Peyer's patch (tissue), 4 donors: ENCODE measurements at regions not wholly inside any gene's neighbourhood (a gene's known extent, or its start where the extent isn't known, plus 50 kb on each side); places are given as distances from the start of the nearest gene placed in this dataset.
"Not testable (repeated sequence)": the region's sequence is repeated elsewhere in the genome, so short reads cannot be mapped to it uniquely, and the experiment has no call there.

Source experiments
- DNase-seq, 3 donors: peaks; one replicate each; pipeline ENCODE4 v3.0.0-alpha.2; 2017 to 2019
- H3K27ac ChIP-seq, 4 donors: fragments of 200-600 bp; sonication (generic); one replicate each; pipeline ENCODE4 v1.5.1; 2016 to 2019
- H3K27me3 ChIP-seq, 2 donors: fragments of 200-600 bp; sonication (generic); one replicate each; pipeline ENCODE4 v1.5.1; 2019
- H3K36me3 ChIP-seq, 3 donors: fragments of 200-600 bp; sonication (generic); one replicate each; pipeline ENCODE4 v1.5.1; 2016 to 2019
- H3K4me1 ChIP-seq, 4 donors: fragments of 200-600 bp; sonication (generic); one replicate each; pipeline ENCODE4 v1.5.1; 2016 to 2019
- H3K4me3 ChIP-seq, 4 donors: fragments of 200-600 bp; sonication (generic); 1 replicate in 3 of 4; 2 replicates in 1 of 4; pipeline ENCODE4 v1.5.1; 2016 to 2019; ENCODE audit warnings: mild to moderate bottlenecking in 1 of 4
- H3K9me3 ChIP-seq, 4 donors: fragments of 200-600 bp; sonication (generic); one replicate each; pipeline ENCODE4 v1.5.1; 2016 to 2019; ENCODE audit warnings: mild to moderate bottlenecking in 1 of 4
- CTCF ChIP-seq, 6 experiments: fragments of 450-650 bp in 4 of 6; fragments of 200-600 bp in 2 of 6; sonication (generic) in 1 of 6; IDR thresholded peaks; one replicate each; pipeline ENCODE4 v1.5.1; 2017 to 2019; ENCODE audit warnings: antibody characterized with exemption in 6 of 6, mild to moderate bottlenecking in 3 of 6, moderate library complexity in 1 of 6
- POLR2A ChIP-seq, 2 donors: fragments of 450-650 bp; IDR thresholded peaks; one replicate each; pipeline ENCODE4 v1.5.1; 2017; ENCODE audit warnings: antibody characterized with exemption in 2 of 2, mild to moderate bottlenecking in 2 of 2, moderate library complexity in 2 of 2

GRCh38 chr2:7379799-7380198 is 462.6 kb downstream of the RNF144A start:
- no peak for DNase-seq
- Histone ChIP-seq H3K4me1 (no peaks in the 10 kb centered on the region), H3K27me3 (no peaks in the 10 kb centered on the region), H3K4me3 (no peak overlapping the region), H3K9me3 (no peaks in the 10 kb centered on the region), H3K36me3 (no peaks in the 10 kb centered on the region), H3K27ac (no peak overlapping the region)
- no peak for TF ChIP-seq CTCF (IDR thresholded peaks at IDR 0.05)
- no peak for TF ChIP-seq POLR2A (IDR thresholded peaks at IDR 0.05)

- TF ChIP-seq CTCF (IDR thresholded peaks at IDR 0.05): no peak
- no peak for TF ChIP-seq POLR2A (IDR thresholded peaks at IDR 0.05)
Measured at GRCh38 chr2:7384773-7385349, 467.6 kb downstream of the RNF144A start.

GRCh38 chr2:7390311-7390710 is 473.1 kb downstream of the RNF144A start:
- not testable (repeated sequence) for H3K4me1 ChIP-seq, DNase-seq

More at GRCh38 chr2:7384773-7385349, 467.6 kb downstream of the RNF144A start:
- no peak for DNase-seq
- H3K36me3 ChIP-seq: no peaks in the 10 kb centered on the region
- no peak overlapping the region for H3K4me3 ChIP-seq
- no peaks in the 10 kb centered on the region for H3K4me1 ChIP-seq
- H3K27me3 ChIP-seq: no peaks in the 10 kb centered on the region
- no peak overlapping the region for H3K27ac ChIP-seq
- no peaks in the 10 kb centered on the region for H3K9me3 ChIP-seq

GRCh38 chr2:7392076-7392787 is 475.0 kb downstream of the RNF144A start:
- H3K4me3 ChIP-seq: no peak overlapping the region
- TF ChIP-seq POLR2A (IDR thresholded peaks at IDR 0.05): no peak
- H3K4me1 ChIP-seq: no peaks in the 10 kb centered on the region

More at GRCh38 chr2:7390311-7390710, 473.1 kb downstream of the RNF144A start:
- H3K27me3 ChIP-seq, H3K36me3 ChIP-seq, H3K4me3 ChIP-seq, H3K27ac ChIP-seq, H3K9me3 ChIP-seq: not testable (repeated sequence)

GRCh38 chr2:7394195-7394594 is 477.0 kb downstream of the RNF144A start:
- H3K27ac ChIP-seq: no peak overlapping the region
- no peaks in the 10 kb centered on the region for H3K4me1 ChIP-seq
- no peaks in the 10 kb centered on the region for H3K27me3 ChIP-seq
- DNase-seq: no peak
- no peak overlapping the region for H3K4me3 ChIP-seq
- H3K36me3 ChIP-seq: no peaks in the 10 kb centered on the region
- TF ChIP-seq CTCF (IDR thresholded peaks at IDR 0.05) (no peak), POLR2A (IDR thresholded peaks at IDR 0.05) (no peak)
- no peaks in the 10 kb centered on the region for H3K9me3 ChIP-seq

More at GRCh38 chr2:7392076-7392787, 475.0 kb downstream of the RNF144A start:
- Histone ChIP-seq H3K9me3 (no peaks in the 10 kb centered on the region), H3K36me3 (no peaks in the 10 kb centered on the region), H3K27me3 (no peaks in the 10 kb centered on the region), H3K27ac (no peak overlapping the region)
- DNase-seq: no peak

GRCh38 chr2:7400628-7401027 is 483.4 kb downstream of the RNF144A start:
- H3K9me3 ChIP-seq: no peaks in the 10 kb centered on the region
- TF ChIP-seq CTCF (IDR thresholded peaks at IDR 0.05) (no peak), POLR2A (IDR thresholded peaks at IDR 0.05) (no peak)
- H3K36me3 ChIP-seq: no peaks in the 10 kb centered on the region
- no peaks in the 10 kb centered on the region for H3K4me1 ChIP-seq
- no peak overlapping the region for H3K27ac ChIP-seq
- no peaks in the 10 kb centered on the region for H3K27me3 ChIP-seq
- DNase-seq: no peak
- H3K4me3 ChIP-seq: no peak overlapping the region
